Esophagus muscularis mucosa (tissue), 4 donors: ENCODE measurements at regions not wholly inside any gene's neighbourhood (a gene's known extent, or its start where the extent isn't known, plus 50 kb on each side); places are given as distances from the start of the nearest gene placed in this dataset.

Experiments used
- CTCF ChIP-seq, 3 experiments: fragments of 200-600 bp in 2 of 3; fragments of 450-650 bp in 1 of 3; sonication (generic) in 2 of 3; IDR thresholded peaks; one replicate each; pipeline ENCODE4 v1.5.1; 2017 to 2019; ENCODE audit warnings: antibody characterized with exemption in 3 of 3, mild to moderate bottlenecking in 2 of 3, moderate library complexity in 1 of 3
- EP300 ChIP-seq: sonication (generic); formaldehyde crosslinking; IDR thresholded peaks from one replicate; pipeline ENCODE4 v1.6.1; 2017; ENCODE audit warnings: antibody characterized with exemption
- POLR2A ChIP-seq: fragments of 450-650 bp; IDR thresholded peaks from one replicate; pipeline ENCODE4 v1.6.1; 2017; ENCODE audit warnings: antibody characterized with exemption, moderate library complexity, mild to moderate bottlenecking, low read depth

- TF ChIP-seq EP300 (no peak), CTCF (IDR thresholded peaks at IDR 0.05) (no peak), POLR2A (no peak)
Measured at GRCh38 chrX:9132036-9132638, 98.2 kb upstream of the FAM9B start.
